ENCODE measurements at regions not wholly inside any gene's neighbourhood (a gene's known extent, or its start where the extent isn't known, plus 50 kb on each side); places are given as distances from the start of the nearest gene placed in this dataset.

- TF ChIP-seq FOXP2 (optimal IDR thresholded peaks at IDR 0.05; ENCODE audit: borderline replicate concordance, extremely low read depth, extremely low read length, insufficient read depth): no peak
- TF ChIP-seq SIN3A (IDR thresholded peaks at IDR 0.05; ENCODE audit: borderline replicate concordance, insufficient read depth, low read length): no peak
- TF ChIP-seq REST (IDR thresholded peaks at IDR 0.05; ENCODE audit: insufficient read depth in 1 of 2, low read depth in 2 of 2, low read length in 2 of 2): no peak
- TF ChIP-seq POLR2AphosphoS5 (IDR thresholded peaks at IDR 0.05; ENCODE audit: low read depth, low read length): no peak
- TF ChIP-seq TAF1 (IDR thresholded peaks at IDR 0.05; ENCODE audit: borderline replicate concordance, insufficient read depth, low read length): no peak
These were observed 97.0 kb downstream of the DDIT4L start for GRCh38 chr4:100093091-100093866.

- no peak for TF ChIP-seq SIN3A (IDR thresholded peaks at IDR 0.05; ENCODE audit: borderline replicate concordance, insufficient read depth, low read length)
- TF ChIP-seq REST (IDR thresholded peaks at IDR 0.05; ENCODE audit: insufficient read depth in 1 of 2, low read depth in 2 of 2, low read length in 2 of 2): no peak
- TF ChIP-seq TAF1 (IDR thresholded peaks at IDR 0.05; ENCODE audit: borderline replicate concordance, insufficient read depth, low read length): no peak
- no peak for TF ChIP-seq POLR2AphosphoS5 (IDR thresholded peaks at IDR 0.05; ENCODE audit: low read depth, low read length)
These were observed 102.5 kb downstream of the DDIT4L start for GRCh38 chr4:100087743-100088142.

GRCh38 chr4:100086766-100087431, 103.4 kb downstream of the DDIT4L start:
- no peak for TF ChIP-seq REST (IDR thresholded peaks at IDR 0.05; ENCODE audit: insufficient read depth in 1 of 2, low read depth in 2 of 2, low read length in 2 of 2)
- TF ChIP-seq SIN3A (IDR thresholded peaks at IDR 0.05; ENCODE audit: borderline replicate concordance, insufficient read depth, low read length): no peak
- no peak for TF ChIP-seq FOXP2 (optimal IDR thresholded peaks at IDR 0.05; ENCODE audit: borderline replicate concordance, extremely low read depth, extremely low read length, insufficient read depth)
- TF ChIP-seq POLR2AphosphoS5 (IDR thresholded peaks at IDR 0.05; ENCODE audit: low read depth, low read length): no peak
- TF ChIP-seq TAF1 (IDR thresholded peaks at IDR 0.05; ENCODE audit: borderline replicate concordance, insufficient read depth, low read length): no peak

GRCh38 chr4:100084892-100085291, 105.4 kb downstream of the DDIT4L start:
- TF ChIP-seq TAF1 (IDR thresholded peaks at IDR 0.05; ENCODE audit: borderline replicate concordance, insufficient read depth, low read length) (no peak), REST (IDR thresholded peaks at IDR 0.05; ENCODE audit: insufficient read depth in 1 of 2, low read depth in 2 of 2, low read length in 2 of 2) (no peak)

All from PFSK-1 (cell line).